PFSK-1 (cell line): ENCODE measurements at regions not wholly inside any gene's neighbourhood (a gene's known extent, or its start where the extent isn't known, plus 50 kb on each side); places are given as distances from the start of the nearest gene placed in this dataset.
A peak's percentile ranks its signal among the peaks of the same experiment; 100 is the strongest.

Experiments
- FOXP2 ChIP-seq: optimal IDR thresholded peaks from 2 replicates; pipeline ENCODE3; 2011; ENCODE audit warnings: borderline replicate concordance, control low read depth, inconsistent platforms; ENCODE audit not compliant: insufficient read depth; ENCODE audit errors: extremely low read length, extremely low read depth
- POLR2AphosphoS5 ChIP-seq: IDR thresholded peaks from 2 replicates; pipeline ENCODE4 v1.6.1; 2012; ENCODE audit warnings: low read depth, mild to moderate bottlenecking, control low read depth, low read length, moderate library complexity
- REST ChIP-seq, 2 experiments: IDR thresholded peaks; 2 replicates each; pipeline versions ENCODE4 v1.6.1 to v1.8.0; 2011 to 2012; ENCODE audit warnings: low read depth in 2 of 2, low read length in 2 of 2, control low read depth in 1 of 2, inconsistent platforms in 1 of 2, mild to moderate bottlenecking in 1 of 2, moderate library complexity in 1 of 2; ENCODE audit not compliant: insufficient read depth in 1 of 2
- SIN3A ChIP-seq: IDR thresholded peaks from 2 replicates; pipeline ENCODE4 v1.6.1; 2012; ENCODE audit warnings: mild to moderate bottlenecking, low read length, moderate library complexity, borderline replicate concordance; ENCODE audit not compliant: insufficient read depth
- TAF1 ChIP-seq: IDR thresholded peaks from 2 replicates; pipeline ENCODE4 v1.6.1; 2012; ENCODE audit warnings: low read length, control low read depth, borderline replicate concordance; ENCODE audit not compliant: insufficient read depth

GRCh38 chr11:37612146-37612545 is 1014.1 kb upstream of the RAG2 start:
- TF ChIP-seq POLR2AphosphoS5 = no peak
- no peak for TF ChIP-seq REST (IDR thresholded peaks at IDR 0.05; ENCODE audit: insufficient read depth in 1 of 2, low read depth in 2 of 2, low read length in 2 of 2)
- no peak for TF ChIP-seq SIN3A
- TF ChIP-seq FOXP2 = no peak
- TF ChIP-seq TAF1 = no peak

GRCh38 chr11:37605229-37605628 is 1007.2 kb upstream of the RAG2 start:
- TF ChIP-seq TAF1 (0 out of 2 replicates have a peak, but pooled peaks have one; percentile 12), FOXP2 (no peak)

- no peak for TF ChIP-seq SIN3A
- TF ChIP-seq FOXP2 = no peak
- no peak for TF ChIP-seq TAF1
- TF ChIP-seq POLR2AphosphoS5 = no peak
- TF ChIP-seq REST (IDR thresholded peaks at IDR 0.05; ENCODE audit: insufficient read depth in 1 of 2, low read depth in 2 of 2, low read length in 2 of 2) = no peak
Measured at GRCh38 chr11:37598381-37598780, 1000.3 kb upstream of the RAG2 start.

- TF ChIP-seq TAF1 = no peak
- no peak for TF ChIP-seq REST (IDR thresholded peaks at IDR 0.05; ENCODE audit: insufficient read depth in 1 of 2, low read depth in 2 of 2, low read length in 2 of 2)
- TF ChIP-seq SIN3A = no peak
- no peak for TF ChIP-seq FOXP2
- no peak for TF ChIP-seq POLR2AphosphoS5
Measured at GRCh38 chr11:37597776-37598175, 999.7 kb upstream of the RAG2 start.

- TF ChIP-seq REST (IDR thresholded peaks at IDR 0.05; ENCODE audit: insufficient read depth in 1 of 2, low read depth in 2 of 2, low read length in 2 of 2) (no peak), POLR2AphosphoS5 (no peak), FOXP2 (no peak), TAF1 (no peak), SIN3A (no peak)
Measured at GRCh38 chr11:37595845-37596244, 997.8 kb upstream of the RAG2 start.

GRCh38 chr11:37574361-37574760 is 976.3 kb upstream of the RAG2 start:
- TF ChIP-seq SIN3A (no peak), POLR2AphosphoS5 (no peak), FOXP2 (no peak), REST (IDR thresholded peaks at IDR 0.05; ENCODE audit: insufficient read depth in 1 of 2, low read depth in 2 of 2, low read length in 2 of 2) (no peak), TAF1 (no peak)
